ENCODE measurements at regions not wholly inside any gene's neighbourhood (a gene's known extent, or its start where the extent isn't known, plus 50 kb on each side); places are given as distances from the start of the nearest gene placed in this dataset.
A peak's percentile ranks its signal among the peaks of the same experiment; 100 is the strongest.

DNA sequence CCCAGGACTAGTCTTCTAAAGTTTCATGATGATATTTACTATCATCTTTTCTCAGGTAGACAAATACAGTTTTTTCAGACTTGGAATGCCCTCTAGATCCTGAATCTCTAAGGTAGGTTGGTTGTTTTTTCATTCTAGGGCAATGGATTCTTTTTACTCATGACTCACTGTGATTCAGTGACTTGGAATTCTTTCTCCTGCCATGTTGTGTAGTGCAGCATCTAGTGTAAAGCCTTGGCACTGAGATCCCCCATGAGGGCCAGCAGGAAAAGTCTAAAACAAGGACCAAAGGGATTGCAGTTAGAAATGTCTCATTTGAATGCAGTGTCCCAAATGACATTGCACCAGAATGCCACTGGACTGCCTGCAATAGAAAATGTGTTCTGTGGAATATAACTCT is 430.4 kb downstream of the NEBL start:
- H3K4me1 Mint-ChIP-seq (ENCODE audit: low read depth): peaks cover 16% of the 10 kb centered on the region
- no peak for DNase-seq (ENCODE audit: low spot score)
- peak overlapping the region; percentile 49 for H3K27ac Mint-ChIP-seq (ENCODE audit: unreplicated experiment)
- H3K9me3 Mint-ChIP-seq (ENCODE audit: low read depth): peaks cover 25% of the 10 kb centered on the region
- H3K4me3 Mint-ChIP-seq (ENCODE audit: unreplicated experiment): no peak overlapping the region
- no peaks in the 10 kb centered on the region for H3K27me3 Mint-ChIP-seq (ENCODE audit: low read depth)
- H3K36me3 Mint-ChIP-seq (ENCODE audit: low read depth): peaks cover 8% of the 10 kb centered on the region
- TF ChIP-seq, protein P1, sequence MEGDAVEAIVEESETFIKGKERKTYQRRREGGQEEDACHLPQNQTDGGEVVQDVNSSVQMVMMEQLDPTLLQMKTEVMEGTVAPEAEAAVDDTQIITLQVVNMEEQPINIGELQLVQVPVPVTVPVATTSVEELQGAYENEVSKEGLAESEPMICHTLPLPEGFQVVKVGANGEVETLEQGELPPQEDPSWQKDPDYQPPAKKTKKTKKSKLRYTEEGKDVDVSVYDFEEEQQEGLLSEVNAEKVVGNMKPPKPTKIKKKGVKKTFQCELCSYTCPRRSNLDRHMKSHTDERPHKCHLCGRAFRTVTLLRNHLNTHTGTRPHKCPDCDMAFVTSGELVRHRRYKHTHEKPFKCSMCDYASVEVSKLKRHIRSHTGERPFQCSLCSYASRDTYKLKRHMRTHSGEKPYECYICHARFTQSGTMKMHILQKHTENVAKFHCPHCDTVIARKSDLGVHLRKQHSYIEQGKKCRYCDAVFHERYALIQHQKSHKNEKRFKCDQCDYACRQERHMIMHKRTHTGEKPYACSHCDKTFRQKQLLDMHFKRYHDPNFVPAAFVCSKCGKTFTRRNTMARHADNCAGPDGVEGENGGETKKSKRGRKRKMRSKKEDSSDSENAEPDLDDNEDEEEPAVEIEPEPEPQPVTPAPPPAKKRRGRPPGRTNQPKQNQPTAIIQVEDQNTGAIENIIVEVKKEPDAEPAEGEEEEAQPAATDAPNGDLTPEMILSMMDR (IDR thresholded peaks at IDR 0.05): peak; percentile 14

DNA sequence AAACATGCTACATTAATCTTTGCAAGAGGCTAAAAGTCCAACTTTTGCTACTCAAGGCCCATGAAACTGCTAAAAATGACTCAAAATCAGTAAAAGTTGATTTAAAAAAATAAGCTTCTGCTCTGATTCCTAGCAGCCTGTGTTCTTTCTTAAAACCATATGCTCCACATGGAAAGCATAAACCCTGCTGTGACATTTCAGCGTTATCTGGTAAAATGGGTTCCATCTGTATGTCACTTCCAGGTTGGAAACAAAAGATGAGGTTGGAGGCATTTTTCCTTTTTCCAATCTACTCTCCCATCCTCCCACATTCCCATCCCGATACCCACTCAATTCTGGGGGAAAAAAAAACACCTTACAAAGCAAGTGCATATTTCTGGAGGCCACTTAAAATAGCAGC is 439.5 kb downstream of the NEBL start:
- Mint-ChIP-seq H3K27ac (ENCODE audit: unreplicated experiment) (no peak overlapping the region), H3K36me3 (ENCODE audit: low read depth) (peaks cover 1% of the 10 kb centered on the region), H3K4me3 (ENCODE audit: unreplicated experiment) (no peak overlapping the region), H3K9me3 (ENCODE audit: low read depth) (peaks cover 9% of the 10 kb centered on the region), H3K27me3 (ENCODE audit: low read depth) (no peaks in the 10 kb centered on the region), H3K4me1 (ENCODE audit: low read depth) (peaks cover 36% of the 10 kb centered on the region)
- no peak for DNase-seq (ENCODE audit: low spot score)
- TF ChIP-seq, protein P1 (IDR thresholded peaks at IDR 0.05): no peak

DNA sequence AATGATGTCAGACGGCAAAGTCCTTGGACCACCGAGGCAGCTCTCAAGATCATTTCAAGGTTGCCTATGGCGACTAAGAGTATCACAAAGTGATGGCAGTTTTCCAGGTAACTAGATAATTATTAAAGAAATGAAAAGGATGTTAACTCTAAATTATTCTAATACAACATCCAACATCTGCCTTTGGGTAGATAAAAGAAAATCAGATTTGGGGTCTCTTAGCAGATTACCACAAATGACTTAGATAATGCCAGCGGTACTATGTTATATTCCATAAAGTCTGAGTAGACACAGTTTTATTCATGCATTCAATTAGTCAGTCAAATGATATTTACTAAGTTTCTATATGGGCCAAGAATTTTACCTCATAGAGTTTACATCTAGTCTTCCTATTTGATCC is 441.3 kb downstream of the NEBL start:
- TF ChIP-seq, protein P1 (IDR thresholded peaks at IDR 0.05): no peak
- H3K27ac Mint-ChIP-seq (ENCODE audit: unreplicated experiment): peak overlapping the region; percentile 17

DNA sequence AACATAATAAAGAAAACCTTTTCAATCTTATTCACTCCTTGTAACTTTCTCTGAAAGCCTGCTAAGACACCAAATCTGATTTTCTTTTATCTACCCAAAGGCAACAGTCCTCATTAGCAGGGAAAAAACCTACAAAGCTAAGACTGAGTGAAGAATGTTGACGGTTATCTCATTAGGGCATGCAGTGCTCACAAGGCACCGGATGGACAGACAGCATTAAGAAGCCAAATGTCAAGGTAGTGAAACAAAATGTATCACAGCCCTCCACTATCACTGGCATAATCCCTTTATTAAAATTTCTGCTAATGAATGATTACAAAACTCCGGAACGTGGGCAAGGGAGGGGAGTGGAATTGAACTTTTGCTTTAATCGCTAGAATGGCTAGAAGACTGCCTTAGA is 442.8 kb downstream of the NEBL start:
- Mint-ChIP-seq H3K27me3 (ENCODE audit: low read depth) (no peaks in the 10 kb centered on the region), H3K9me3 (ENCODE audit: low read depth) (no peaks in the 10 kb centered on the region), H3K4me1 (ENCODE audit: low read depth) (peaks cover 36% of the 10 kb centered on the region), H3K27ac (ENCODE audit: unreplicated experiment) (no peak overlapping the region), H3K36me3 (ENCODE audit: low read depth) (no peaks in the 10 kb centered on the region), H3K4me3 (ENCODE audit: unreplicated experiment) (no peak overlapping the region)
- DNase-seq (ENCODE audit: low spot score): no peak
- TF ChIP-seq, protein P1 (IDR thresholded peaks at IDR 0.05): no peak

More for the DNA sequence above, 441.3 kb downstream of the NEBL start:
- H3K36me3 Mint-ChIP-seq (ENCODE audit: low read depth): no peaks in the 10 kb centered on the region
- DNase-seq (ENCODE audit: low spot score): no peak
- H3K4me1 Mint-ChIP-seq (ENCODE audit: low read depth): peaks cover 36% of the 10 kb centered on the region
- no peaks in the 10 kb centered on the region for H3K27me3 Mint-ChIP-seq (ENCODE audit: low read depth)
- peaks cover 5% of the 10 kb centered on the region for H3K9me3 Mint-ChIP-seq (ENCODE audit: low read depth)
- no peak overlapping the region for H3K4me3 Mint-ChIP-seq (ENCODE audit: unreplicated experiment)

DNA sequence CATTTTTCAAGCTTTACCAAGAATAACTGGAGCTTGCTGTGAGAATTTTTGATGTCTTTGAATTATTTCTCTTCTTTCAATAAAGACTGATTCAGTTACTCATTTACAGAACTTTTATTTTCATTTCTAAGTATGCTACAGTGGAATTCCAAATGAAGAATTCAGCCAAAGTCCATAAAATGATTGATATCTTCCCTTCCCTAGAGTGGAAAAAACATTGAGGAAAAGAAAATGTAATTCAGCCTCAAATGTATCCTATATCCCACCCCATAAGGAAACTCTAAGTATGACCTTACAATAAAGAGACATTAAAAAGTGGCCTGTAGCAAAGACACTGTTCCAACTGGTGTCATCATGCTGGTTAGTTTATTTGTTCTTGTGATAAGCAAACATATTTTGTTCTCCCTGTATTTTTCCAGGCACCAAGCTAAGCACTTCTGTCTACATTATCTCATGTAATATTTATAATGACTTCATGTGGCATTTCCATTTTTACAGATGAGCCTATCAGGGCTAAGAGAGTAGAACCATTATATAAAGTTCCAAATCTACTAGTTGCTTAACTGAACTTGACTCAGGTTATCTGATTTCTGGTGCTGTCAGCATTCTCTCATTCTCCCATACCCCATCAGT is 450.4 kb downstream of the NEBL start:
- TF ChIP-seq, protein P1 (IDR thresholded peaks at IDR 0.05): no peak
- no peak for DNase-seq (ENCODE audit: low spot score)
- no peaks in the 10 kb centered on the region for H3K36me3 Mint-ChIP-seq (ENCODE audit: low read depth)
- H3K27ac Mint-ChIP-seq (ENCODE audit: unreplicated experiment): peak overlapping the region; percentile 39
- no peak overlapping the region for H3K4me3 Mint-ChIP-seq (ENCODE audit: unreplicated experiment)
- H3K27me3 Mint-ChIP-seq (ENCODE audit: low read depth): no peaks in the 10 kb centered on the region
- no peaks in the 10 kb centered on the region for H3K9me3 Mint-ChIP-seq (ENCODE audit: low read depth)
- H3K4me1 Mint-ChIP-seq (ENCODE audit: low read depth): peaks cover 30% of the 10 kb centered on the region
